Adipose tissue (tissue), 3 donors: ENCODE measurements at regions not wholly inside any gene's neighbourhood (a gene's known extent, or its start where the extent isn't known, plus 50 kb on each side); places are given as distances from the start of the nearest gene placed in this dataset.

Source experiments
- H3K27ac ChIP-seq: one replicate; pipeline ENCODE4 v1.5.1; 2013; ENCODE audit warnings: low read depth, low read length
- WGBS, 3 donors: extraction: QIAGEN DNeasy Blood & Tissue Kit; methylation state at CpG; one replicate each; pipeline ENCODE4 v1.1.7; 2013; 5-methylcytosine and 5-hydroxymethylcytosine counted together
- donor health status: healthy with polysubstance abuse.
- donor health status: Bipolar disorder and iron deficiency.
- donor health status: healthy.

GRCh38 chr10:78808736-78809367 is 259.9 kb upstream of the ZMIZ1 start:
- WGBS, 3 donors = 78 to 93% (median 87%) methylated on average over 3 of the region's 3 CpGs
- H3K27ac ChIP-seq = no peak overlapping the region

- WGBS, 3 donors = 73 to 84% (median 82%) methylated on average over 3 of the region's 3 CpGs
Observed at GRCh38 chr10:78811174-78811573, 257.6 kb upstream of the ZMIZ1 start.

GRCh38 chr10:78812571-78813318 is 256.0 kb upstream of the ZMIZ1 start:
- 75 to 84% (median 84%) methylated on average over 4 of the region's 4 CpGs for WGBS, 3 donors
- no peak overlapping the region for H3K27ac ChIP-seq

More at GRCh38 chr10:78811174-78811573, 257.6 kb upstream of the ZMIZ1 start:
- no peak overlapping the region for H3K27ac ChIP-seq

- no peak overlapping the region for H3K27ac ChIP-seq
- WGBS, 3 donors = 92 to 94% (median 94%) methylated on average over 1 of the region's 1 CpG
Observed at GRCh38 chr10:78813526-78813925, 255.2 kb upstream of the ZMIZ1 start.

GRCh38 chr10:78813998-78814399 is 254.8 kb upstream of the ZMIZ1 start:
- 71 to 85% (median 81%) methylated on average over 6 of the region's 6 CpGs for WGBS, 3 donors
- H3K27ac ChIP-seq = no peak overlapping the region

- WGBS, 3 donors = 78 to 93% (median 91%) methylated on average over 3 of the region's 3 CpGs
- H3K27ac ChIP-seq = no peak overlapping the region
Observed at GRCh38 chr10:78814407-78814806, 254.4 kb upstream of the ZMIZ1 start.

GRCh38 chr10:78815702-78816334 is 252.9 kb upstream of the ZMIZ1 start:
- H3K27ac ChIP-seq = no peak overlapping the region

GRCh38 chr10:78817361-78817760 is 251.4 kb upstream of the ZMIZ1 start:
- H3K27ac ChIP-seq = no peak overlapping the region
- WGBS, 3 donors = 23 to 77% (median 32%) methylated on average over 3 of the region's 3 CpGs

More at GRCh38 chr10:78815702-78816334, 252.9 kb upstream of the ZMIZ1 start:
- 58 to 77% (median 70%) methylated on average over 2 of the region's 2 CpGs for WGBS, 3 donors

GRCh38 chr10:78817804-78818203 is 251.0 kb upstream of the ZMIZ1 start:
- 76 to 91% (median 90%) methylated on average over 3 of the region's 3 CpGs for WGBS, 3 donors
- no peak overlapping the region for H3K27ac ChIP-seq

GRCh38 chr10:78819361-78820006 is 249.3 kb upstream of the ZMIZ1 start:
- 90 to 95% (median 93%) methylated on average over 7 of the region's 7 CpGs for WGBS, 3 donors
- H3K27ac ChIP-seq = no peak overlapping the region

GRCh38 chr10:78820007-78820362 is 248.8 kb upstream of the ZMIZ1 start:
- no peak overlapping the region for H3K27ac ChIP-seq
- WGBS, 3 donors = 62 to 74% (median 74%) methylated on average over 2 of the region's 2 CpGs

GRCh38 chr10:78821052-78821451 is 247.7 kb upstream of the ZMIZ1 start:
- WGBS, 3 donors = 75 to 91% (median 77%) methylated on average over 4 of the region's 4 CpGs
- H3K27ac ChIP-seq = no peak overlapping the region

GRCh38 chr10:78828647-78829539 is 239.9 kb upstream of the ZMIZ1 start:
- H3K27ac ChIP-seq = no peak overlapping the region
- WGBS, 3 donors = 85 to 90% (median 88%) methylated on average over 24 of the region's 24 CpGs

- no peak overlapping the region for H3K27ac ChIP-seq
- 68 to 74% (median 68%) methylated on average over 9 of the region's 9 CpGs for WGBS, 3 donors
Observed at GRCh38 chr10:78829565-78829964, 239.2 kb upstream of the ZMIZ1 start.

GRCh38 chr10:78830062-78830975 is 238.4 kb upstream of the ZMIZ1 start:
- 60 to 62% (median 61%) methylated on average over 7 of the region's 7 CpGs for WGBS, 3 donors

GRCh38 chr10:78830976-78831375 is 237.8 kb upstream of the ZMIZ1 start:
- 54 to 85% (median 55%) methylated on average over 7 of the region's 7 CpGs for WGBS, 3 donors
- H3K27ac ChIP-seq = no peak overlapping the region

More at GRCh38 chr10:78830062-78830975, 238.4 kb upstream of the ZMIZ1 start:
- H3K27ac ChIP-seq = no peak overlapping the region

GRCh38 chr10:78831461-78831860 is 237.3 kb upstream of the ZMIZ1 start:
- 76 to 80% (median 78%) methylated on average over 8 of the region's 8 CpGs for WGBS, 3 donors
- H3K27ac ChIP-seq = no peak overlapping the region
